Suprapubic skin (tissue), 3 donors: ENCODE measurements at regions not wholly inside any gene's neighbourhood (a gene's known extent, or its start where the extent isn't known, plus 50 kb on each side); places are given as distances from the start of the nearest gene placed in this dataset.

Experiments
- EP300 ChIP-seq: sonication (generic); formaldehyde crosslinking; IDR thresholded peaks from one replicate; pipeline ENCODE4 v1.6.1; 2017; ENCODE audit warnings: antibody characterized with exemption
- POLR2A ChIP-seq, 2 donors: fragments of 450-650 bp; IDR thresholded peaks; one replicate each; pipeline ENCODE4 v1.6.1; 2017; ENCODE audit warnings: antibody characterized with exemption in 2 of 2, mild to moderate bottlenecking in 2 of 2, moderate library complexity in 2 of 2
- TF ChIP-seq, protein P1 (sequence below), 2 donors: fragments of 200-600 bp in 1 of 2; fragments of 450-650 bp in 1 of 2; sonication (generic) in 1 of 2; IDR thresholded peaks; one replicate each; pipeline ENCODE4 v1.5.1; 2016 to 2019; ENCODE audit warnings: antibody characterized with exemption in 2 of 2, mild to moderate bottlenecking in 1 of 2, moderate library complexity in 1 of 2

DNA sequence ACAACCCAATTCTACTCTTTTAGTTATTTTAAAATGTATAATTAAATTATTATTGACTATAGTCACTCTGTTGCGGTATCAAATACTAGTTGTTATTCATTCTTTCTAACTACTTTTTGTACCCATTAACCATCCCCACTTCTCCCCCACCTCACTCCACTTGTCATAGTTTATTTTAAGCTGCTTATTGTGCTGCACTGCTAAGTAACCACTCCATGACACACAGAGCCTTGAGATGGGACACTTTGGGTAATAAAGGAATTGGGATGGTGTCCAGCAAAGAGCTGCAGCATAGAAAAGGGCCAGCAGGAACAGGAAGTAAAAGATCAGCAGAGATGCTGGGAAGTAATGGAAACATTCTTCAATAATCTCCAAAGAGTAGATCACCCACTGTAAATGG lies 123.0 kb downstream of the RPS29 start:
- TF ChIP-seq, protein P1, sequence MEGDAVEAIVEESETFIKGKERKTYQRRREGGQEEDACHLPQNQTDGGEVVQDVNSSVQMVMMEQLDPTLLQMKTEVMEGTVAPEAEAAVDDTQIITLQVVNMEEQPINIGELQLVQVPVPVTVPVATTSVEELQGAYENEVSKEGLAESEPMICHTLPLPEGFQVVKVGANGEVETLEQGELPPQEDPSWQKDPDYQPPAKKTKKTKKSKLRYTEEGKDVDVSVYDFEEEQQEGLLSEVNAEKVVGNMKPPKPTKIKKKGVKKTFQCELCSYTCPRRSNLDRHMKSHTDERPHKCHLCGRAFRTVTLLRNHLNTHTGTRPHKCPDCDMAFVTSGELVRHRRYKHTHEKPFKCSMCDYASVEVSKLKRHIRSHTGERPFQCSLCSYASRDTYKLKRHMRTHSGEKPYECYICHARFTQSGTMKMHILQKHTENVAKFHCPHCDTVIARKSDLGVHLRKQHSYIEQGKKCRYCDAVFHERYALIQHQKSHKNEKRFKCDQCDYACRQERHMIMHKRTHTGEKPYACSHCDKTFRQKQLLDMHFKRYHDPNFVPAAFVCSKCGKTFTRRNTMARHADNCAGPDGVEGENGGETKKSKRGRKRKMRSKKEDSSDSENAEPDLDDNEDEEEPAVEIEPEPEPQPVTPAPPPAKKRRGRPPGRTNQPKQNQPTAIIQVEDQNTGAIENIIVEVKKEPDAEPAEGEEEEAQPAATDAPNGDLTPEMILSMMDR (IDR thresholded peaks at IDR 0.05) = no peak
- TF ChIP-seq EP300 (no peak), POLR2A (IDR thresholded peaks at IDR 0.05) (no peak)
